Chondrocyte (in vitro differentiated cells): ENCODE measurements at regions not wholly inside any gene's neighbourhood (a gene's known extent, or its start where the extent isn't known, plus 50 kb on each side); places are given as distances from the start of the nearest gene placed in this dataset.
A peak's percentile ranks its signal among the peaks of the same experiment; 100 is the strongest.

Experiments
- DNase-seq: peaks from one replicate; pipeline ENCODE4 v3.0.0; 2021; ENCODE audit warnings: mixed read lengths, low spot score
- H3K27ac Mint-ChIP-seq: one replicate; pipeline ENCODE4 v1.8.0; 2021; ENCODE audit warnings: mild to moderate bottlenecking, moderate library complexity, mixed read lengths; ENCODE audit not compliant: unreplicated experiment
- H3K27me3 Mint-ChIP-seq: 2 replicates; pipeline ENCODE4 v1.8.0; 2021; ENCODE audit warnings: low read depth, mixed read lengths
- H3K36me3 Mint-ChIP-seq: 2 replicates; pipeline ENCODE4 v1.8.0; 2021; ENCODE audit warnings: low read depth, mixed read lengths
- H3K4me1 Mint-ChIP-seq: 2 replicates; pipeline ENCODE4 v1.8.0; 2021; ENCODE audit warnings: low read depth, mild to moderate bottlenecking, mixed read lengths
- H3K4me3 Mint-ChIP-seq: one replicate; pipeline ENCODE4 v1.8.0; 2021; ENCODE audit warnings: mild to moderate bottlenecking, moderate library complexity, mixed read lengths; ENCODE audit not compliant: unreplicated experiment
- H3K9me3 Mint-ChIP-seq: 2 replicates; pipeline ENCODE4 v1.8.0; 2021; ENCODE audit warnings: low read depth, mixed read lengths
- CTCF ChIP-seq: fragments of 200-600 bp; sonication (generic); IDR thresholded peaks from 2 replicates; pipeline ENCODE4 v1.5.0; 2021; ENCODE audit warnings: antibody characterized with exemption, mild to moderate bottlenecking, moderate library complexity

GRCh38 chr5:67318746-67319145 lies 122.1 kb upstream of the CD180 start:
- Mint-ChIP-seq H3K27ac (no peak overlapping the region), H3K4me1 (peaks cover 19% of the 10 kb centered on the region), H3K4me3 (no peak overlapping the region), H3K27me3 (no peaks in the 10 kb centered on the region), H3K9me3 (no peaks in the 10 kb centered on the region), H3K36me3 (no peaks in the 10 kb centered on the region)
- no peak for DNase-seq
- no peak for TF ChIP-seq CTCF

GRCh38 chr5:67317603-67318002 lies 121.0 kb upstream of the CD180 start:
- H3K27ac Mint-ChIP-seq: no peak overlapping the region
- H3K4me1 Mint-ChIP-seq: peaks cover 19% of the 10 kb centered on the region

GRCh38 chr5:67316695-67317094 lies 120.1 kb upstream of the CD180 start:
- no peak for DNase-seq
- no peak for TF ChIP-seq CTCF
- Mint-ChIP-seq H3K36me3 (no peaks in the 10 kb centered on the region), H3K4me3 (no peak overlapping the region), H3K4me1 (peaks cover 19% of the 10 kb centered on the region), H3K9me3 (peaks cover 5% of the 10 kb centered on the region), H3K27ac (no peak overlapping the region), H3K27me3 (no peaks in the 10 kb centered on the region)

More at GRCh38 chr5:67317603-67318002, 121.0 kb upstream of the CD180 start:
- no peak for TF ChIP-seq CTCF
- Mint-ChIP-seq H3K4me3 (no peak overlapping the region), H3K27me3 (no peaks in the 10 kb centered on the region), H3K36me3 (no peaks in the 10 kb centered on the region), H3K9me3 (peaks cover 2% of the 10 kb centered on the region)
- no peak for DNase-seq

- TF ChIP-seq CTCF: peak; percentile 49
- no peak for DNase-seq
- H3K4me3 Mint-ChIP-seq: peak overlapping the region; percentile 36
- peaks cover 18% of the 10 kb centered on the region for H3K4me1 Mint-ChIP-seq
- peaks cover 2% of the 10 kb centered on the region for H3K36me3 Mint-ChIP-seq
- H3K9me3 Mint-ChIP-seq: peaks cover 12% of the 10 kb centered on the region
- peak overlapping the region; percentile 90 for H3K27ac Mint-ChIP-seq
- no peaks in the 10 kb centered on the region for H3K27me3 Mint-ChIP-seq
Measured at GRCh38 chr5:67315082-67315989, 118.7 kb upstream of the CD180 start.

- Mint-ChIP-seq H3K9me3 (peaks cover 16% of the 10 kb centered on the region), H3K27ac (no peak overlapping the region), H3K4me1 (peaks cover 27% of the 10 kb centered on the region), H3K4me3 (no peak overlapping the region), H3K36me3 (peaks cover 2% of the 10 kb centered on the region), H3K27me3 (no peaks in the 10 kb centered on the region)
- TF ChIP-seq CTCF: no peak
- DNase-seq: no peak
Measured at GRCh38 chr5:67311701-67312100, 115.1 kb upstream of the CD180 start.
